ENCODE measurements at regions not wholly inside any gene's neighbourhood (a gene's known extent, or its start where the extent isn't known, plus 50 kb on each side); places are given as distances from the start of the nearest gene placed in this dataset.
"Not testable (repeated sequence)": the region's sequence is repeated elsewhere in the genome, so short reads cannot be mapped to it uniquely, and the experiment has no call there.

GRCh38 chr3:195999176-195999575, 82.7 kb downstream of the TFRC start:
- not testable (repeated sequence) for H3K27ac ChIP-seq (ENCODE audit: low read depth, low read length); DNase-seq (ENCODE audit: insufficient read length, low spot score, missing footprints); H4K20me1 ChIP-seq (ENCODE audit: insufficient read depth, low read length); H3K9me3 ChIP-seq (ENCODE audit: low read depth, low read length); H3K4me1 ChIP-seq (ENCODE audit: insufficient read depth, low read length); H3K36me3 ChIP-seq (ENCODE audit: insufficient read depth, low read length); H3K4me3 ChIP-seq (ENCODE audit: insufficient read depth, low read length); H3K27me3 ChIP-seq (ENCODE audit: insufficient read depth, low read length); H3K4me2 ChIP-seq (ENCODE audit: insufficient read depth, low read length); H3K79me2 ChIP-seq (ENCODE audit: insufficient read depth, low read length); H2AFZ ChIP-seq (ENCODE audit: low read length)

GRCh38 chr3:195996314-195996713, 85.6 kb downstream of the TFRC start:
- not testable (repeated sequence) for H4K20me1 ChIP-seq (ENCODE audit: insufficient read depth, low read length); H2AFZ ChIP-seq (ENCODE audit: low read length); H3K4me2 ChIP-seq (ENCODE audit: insufficient read depth, low read length); H3K79me2 ChIP-seq (ENCODE audit: insufficient read depth, low read length); H3K27ac ChIP-seq (ENCODE audit: low read depth, low read length); H3K4me3 ChIP-seq (ENCODE audit: insufficient read depth, low read length); H3K27me3 ChIP-seq (ENCODE audit: insufficient read depth, low read length); H3K4me1 ChIP-seq (ENCODE audit: insufficient read depth, low read length); H3K36me3 ChIP-seq (ENCODE audit: insufficient read depth, low read length); DNase-seq (ENCODE audit: insufficient read length, low spot score, missing footprints); H3K9me3 ChIP-seq (ENCODE audit: low read depth, low read length)

- H3K4me3 ChIP-seq (ENCODE audit: insufficient read depth, low read length); H3K27ac ChIP-seq (ENCODE audit: low read depth, low read length); H3K4me1 ChIP-seq (ENCODE audit: insufficient read depth, low read length); H3K4me2 ChIP-seq (ENCODE audit: insufficient read depth, low read length); H3K79me2 ChIP-seq (ENCODE audit: insufficient read depth, low read length); DNase-seq (ENCODE audit: insufficient read length, low spot score, missing footprints); H3K9me3 ChIP-seq (ENCODE audit: low read depth, low read length); H4K20me1 ChIP-seq (ENCODE audit: insufficient read depth, low read length); H3K36me3 ChIP-seq (ENCODE audit: insufficient read depth, low read length); H3K27me3 ChIP-seq (ENCODE audit: insufficient read depth, low read length): not testable (repeated sequence)
- peak overlapping the region; percentile 51 for H2AFZ ChIP-seq (ENCODE audit: low read length)
- TF ChIP-seq CTCF (IDR thresholded peaks at IDR 0.05; ENCODE audit: extremely low read depth, low read depth, low read length): peak; percentile 29
Measured at GRCh38 chr3:195994343-195994742, 86.0 kb upstream of the TNK2 start.

GRCh38 chr3:195993671-195994070, 85.3 kb upstream of the TNK2 start:
- H3K27me3 ChIP-seq (ENCODE audit: insufficient read depth, low read length); H4K20me1 ChIP-seq (ENCODE audit: insufficient read depth, low read length); H3K36me3 ChIP-seq (ENCODE audit: insufficient read depth, low read length); DNase-seq (ENCODE audit: insufficient read length, low spot score, missing footprints); H3K27ac ChIP-seq (ENCODE audit: low read depth, low read length); H3K9me3 ChIP-seq (ENCODE audit: low read depth, low read length); H3K4me3 ChIP-seq (ENCODE audit: insufficient read depth, low read length); H3K79me2 ChIP-seq (ENCODE audit: insufficient read depth, low read length); H3K4me1 ChIP-seq (ENCODE audit: insufficient read depth, low read length); H2AFZ ChIP-seq (ENCODE audit: low read length); H3K4me2 ChIP-seq (ENCODE audit: insufficient read depth, low read length): not testable (repeated sequence)

- not testable (repeated sequence) for H3K36me3 ChIP-seq (ENCODE audit: insufficient read depth, low read length); H3K9me3 ChIP-seq (ENCODE audit: low read depth, low read length); H3K27me3 ChIP-seq (ENCODE audit: insufficient read depth, low read length); DNase-seq (ENCODE audit: insufficient read length, low spot score, missing footprints); H3K4me3 ChIP-seq (ENCODE audit: insufficient read depth, low read length); H3K4me2 ChIP-seq (ENCODE audit: insufficient read depth, low read length); H3K79me2 ChIP-seq (ENCODE audit: insufficient read depth, low read length); H3K4me1 ChIP-seq (ENCODE audit: insufficient read depth, low read length); H4K20me1 ChIP-seq (ENCODE audit: insufficient read depth, low read length); H2AFZ ChIP-seq (ENCODE audit: low read length); H3K27ac ChIP-seq (ENCODE audit: low read depth, low read length)
Measured at GRCh38 chr3:195992956-195993595, 84.7 kb upstream of the TNK2 start.

GRCh38 chr3:195991986-195992385, 83.6 kb upstream of the TNK2 start:
- not testable (repeated sequence) for H3K4me2 ChIP-seq (ENCODE audit: insufficient read depth, low read length); H3K9me3 ChIP-seq (ENCODE audit: low read depth, low read length); DNase-seq (ENCODE audit: insufficient read length, low spot score, missing footprints); H3K4me1 ChIP-seq (ENCODE audit: insufficient read depth, low read length); H4K20me1 ChIP-seq (ENCODE audit: insufficient read depth, low read length); H3K36me3 ChIP-seq (ENCODE audit: insufficient read depth, low read length); H3K27ac ChIP-seq (ENCODE audit: low read depth, low read length); H2AFZ ChIP-seq (ENCODE audit: low read length); H3K4me3 ChIP-seq (ENCODE audit: insufficient read depth, low read length); H3K79me2 ChIP-seq (ENCODE audit: insufficient read depth, low read length); H3K27me3 ChIP-seq (ENCODE audit: insufficient read depth, low read length)

- H3K4me3 ChIP-seq (ENCODE audit: insufficient read depth, low read length); DNase-seq (ENCODE audit: insufficient read length, low spot score, missing footprints); H3K27ac ChIP-seq (ENCODE audit: low read depth, low read length); H3K27me3 ChIP-seq (ENCODE audit: insufficient read depth, low read length); H3K4me1 ChIP-seq (ENCODE audit: insufficient read depth, low read length); H3K9me3 ChIP-seq (ENCODE audit: low read depth, low read length); H3K4me2 ChIP-seq (ENCODE audit: insufficient read depth, low read length); H4K20me1 ChIP-seq (ENCODE audit: insufficient read depth, low read length); H3K36me3 ChIP-seq (ENCODE audit: insufficient read depth, low read length); H2AFZ ChIP-seq (ENCODE audit: low read length); H3K79me2 ChIP-seq (ENCODE audit: insufficient read depth, low read length): not testable (repeated sequence)
Measured at GRCh38 chr3:195991243-195991642, 82.9 kb upstream of the TNK2 start.

GRCh38 chr3:195990841-195991174, 82.5 kb upstream of the TNK2 start:
- peak overlapping the region; percentile 80 for H3K4me3 ChIP-seq (ENCODE audit: insufficient read depth, low read length)
- H3K4me1 ChIP-seq (ENCODE audit: insufficient read depth, low read length); H3K27me3 ChIP-seq (ENCODE audit: insufficient read depth, low read length); H3K79me2 ChIP-seq (ENCODE audit: insufficient read depth, low read length); H3K36me3 ChIP-seq (ENCODE audit: insufficient read depth, low read length); H3K9me3 ChIP-seq (ENCODE audit: low read depth, low read length); H3K27ac ChIP-seq (ENCODE audit: low read depth, low read length); DNase-seq (ENCODE audit: insufficient read length, low spot score, missing footprints); H4K20me1 ChIP-seq (ENCODE audit: insufficient read depth, low read length): not testable (repeated sequence)
- H3K4me2 ChIP-seq (ENCODE audit: insufficient read depth, low read length): peak overlapping the region; percentile 83
- peak overlapping the region; percentile 86 for H2AFZ ChIP-seq (ENCODE audit: low read length)

Data from osteoblast (primary cell).